Neural cell (in vitro differentiated cells): ENCODE measurements at regions not wholly inside any gene's neighbourhood (a gene's known extent, or its start where the extent isn't known, plus 50 kb on each side); places are given as distances from the start of the nearest gene placed in this dataset.

Source experiments
- H2AFZ ChIP-seq: fragments of 200-600, 300-800 bp; sonication (generic), shearing (Covaris generic); 2 replicates; pipeline ENCODE4 v1.6.0; 2014; ENCODE audit warnings: low read depth, mild to moderate bottlenecking, antibody characterized with exemption, low read length, moderate library complexity
- H3F3A ChIP-seq: fragments of 200-600 bp; shearing (Covaris generic); 2 replicates; pipeline ENCODE4 v1.6.1; 2016; ENCODE audit warnings: mild to moderate bottlenecking, moderate library complexity, mixed read lengths, antibody characterized with exemption, low read length; ENCODE audit not compliant: insufficient read depth, poor library complexity, severe bottlenecking
- H3K27ac ChIP-seq: fragments of 200-600, 300-800 bp; sonication (generic), shearing (Covaris generic); 2 replicates; pipeline ENCODE4 v1.5.1; 2014; ENCODE audit warnings: mild to moderate bottlenecking, low read length, moderate library complexity
- H3K27me3 ChIP-seq: fragments of 300-800, 200-600 bp; sonication (generic), shearing (Covaris generic); 2 replicates; pipeline ENCODE4 v1.6.0; 2014; ENCODE audit warnings: mild to moderate bottlenecking, low read depth, low read length, moderate library complexity; ENCODE audit not compliant: insufficient read depth
- H3K36me3 ChIP-seq: fragments of 300-800, 200-600 bp; sonication (generic), shearing (Covaris generic); 2 replicates; pipeline ENCODE4 v1.5.1; 2014; ENCODE audit warnings: mild to moderate bottlenecking, antibody characterized with exemption, low read length, moderate library complexity; ENCODE audit not compliant: insufficient read depth
- H3K4me2 ChIP-seq: fragments of 300-800, 200-600 bp; sonication (generic), shearing (Covaris generic); 2 replicates; pipeline ENCODE4 v1.6.0; 2014; ENCODE audit warnings: mild to moderate bottlenecking, low read length
- H3K4me3 ChIP-seq: fragments of 300-800, 200-600 bp; sonication (generic), shearing (Covaris generic); 2 replicates; pipeline ENCODE4 v1.5.1; 2014; ENCODE audit warnings: mild to moderate bottlenecking, low read length, moderate library complexity
- H3K79me2 ChIP-seq: fragments of 200-600 bp; shearing (Covaris generic); replicated peaks from 2 replicates; pipeline ENCODE4 v1.6.0; 2014; ENCODE audit warnings: mild to moderate bottlenecking, low read length, moderate library complexity; ENCODE audit not compliant: insufficient read depth
- H3K9ac ChIP-seq: fragments of 300-800, 200-600 bp; sonication (generic), shearing (Covaris generic); 2 replicates; pipeline ENCODE4 v1.6.1; 2016; ENCODE audit warnings: mild to moderate bottlenecking, low read length, mixed read lengths
- H3K9me2 ChIP-seq: fragments of 200-600 bp; shearing (Covaris generic); 2 replicates; pipeline ENCODE4 v1.6.1; 2016; ENCODE audit warnings: mild to moderate bottlenecking, low read length, mixed read lengths; ENCODE audit not compliant: insufficient read depth
- H3K9me3 ChIP-seq: fragments of 200-600, 300-800 bp; sonication (generic), shearing (Covaris generic); 2 replicates; pipeline ENCODE4 v1.6.1; 2016; ENCODE audit warnings: mild to moderate bottlenecking, mixed run types, low read length, moderate library complexity, mixed read lengths
- H4K20me1 ChIP-seq: fragments of 200-600 bp; shearing (Covaris generic); 2 replicates; pipeline ENCODE4 v1.6.1; 2016; ENCODE audit warnings: mild to moderate bottlenecking, mixed run types; ENCODE audit not compliant: insufficient read depth
- EP300 ChIP-seq: fragments of 450-650 bp; conservative IDR thresholded peaks from 2 replicates; pipeline ENCODE4 v1.6.1; 2014; ENCODE audit warnings: antibody characterized with exemption, mild to moderate bottlenecking, moderate library complexity; ENCODE audit not compliant: poor library complexity, severe bottlenecking
- EZH2 ChIP-seq: fragments of 200-600, 300-800 bp; shearing (Covaris generic), sonication (generic); IDR thresholded peaks from 2 replicates; pipeline ENCODE4 v1.6.1; 2014; ENCODE audit warnings: antibody characterized with exemption, low read length, borderline replicate concordance, mild to moderate bottlenecking; ENCODE audit not compliant: insufficient read depth, poor library complexity, severe bottlenecking
- MXI1 ChIP-seq: fragments of 450-650 bp; conservative IDR thresholded peaks from 2 replicates; pipeline ENCODE4 v1.6.1; 2014; ENCODE audit warnings: antibody characterized with exemption, mild to moderate bottlenecking; ENCODE audit not compliant: poor library complexity, severe bottlenecking
- POLR2AphosphoS5 ChIP-seq: IDR thresholded peaks from 2 replicates; pipeline ENCODE4 v1.6.1; 2012
- RAD21 ChIP-seq: fragments of 450-650 bp; conservative IDR thresholded peaks from 2 replicates; pipeline ENCODE4 v1.6.1; 2014; ENCODE audit warnings: antibody characterized with exemption, mild to moderate bottlenecking, moderate library complexity
- SMC3 ChIP-seq: fragments of 450-650 bp; conservative IDR thresholded peaks from 2 replicates; pipeline ENCODE4 v1.6.1; 2014; ENCODE audit warnings: antibody characterized with exemption, mild to moderate bottlenecking, moderate library complexity; ENCODE audit not compliant: poor library complexity
- TAF1 ChIP-seq: IDR thresholded peaks from 2 replicates; pipeline ENCODE4 v1.6.1; 2012; ENCODE audit warnings: low read depth
- TF ChIP-seq, protein P1 (sequence below): IDR thresholded peaks from 2 replicates; pipeline ENCODE4 v1.6.1; 2012; ENCODE audit warnings: borderline replicate concordance
- TF ChIP-seq, protein P2 (sequence below): fragments of 450-650 bp; IDR thresholded peaks from 2 replicates; pipeline ENCODE4 v1.5.1; 2014; ENCODE audit warnings: antibody characterized with exemption, mild to moderate bottlenecking, moderate library complexity; ENCODE audit not compliant: poor library complexity, severe bottlenecking

DNA sequence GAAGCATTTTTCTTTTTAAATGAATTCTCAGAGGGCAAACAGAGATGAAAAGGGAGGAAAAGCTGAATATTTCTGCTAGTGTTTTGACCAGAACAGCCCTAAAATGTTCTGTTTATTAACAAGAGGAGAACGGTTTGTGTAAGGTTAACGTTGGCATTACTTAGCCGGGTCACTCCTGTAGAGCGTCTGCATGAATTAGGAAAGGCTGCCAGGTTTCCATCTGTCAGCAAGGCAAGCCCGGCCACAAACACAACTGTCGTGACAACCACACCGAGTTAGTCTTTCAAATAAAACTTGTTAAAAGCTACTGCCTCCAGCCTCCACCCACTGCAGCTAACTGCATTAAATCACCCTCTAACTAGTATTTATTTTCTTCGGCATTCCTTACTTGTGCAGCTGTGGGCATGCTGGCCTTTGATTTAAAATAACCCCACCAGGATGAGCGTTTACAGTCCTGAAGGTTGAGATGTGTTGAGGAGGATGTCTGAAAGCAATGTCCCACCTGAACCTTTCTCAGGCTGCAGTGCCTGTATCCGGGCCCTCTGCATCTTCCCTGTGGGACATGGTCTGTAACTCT is 527.9 kb downstream of the FGF9 start:
- no peaks in the 10 kb centered on the region for H3K36me3 ChIP-seq
- H3K9me2 ChIP-seq: no peaks in the 10 kb centered on the region
- no peaks in the 10 kb centered on the region for H3K27me3 ChIP-seq
- no peak overlapping the region for H2AFZ ChIP-seq
- no peaks in the 10 kb centered on the region for H3F3A ChIP-seq
- TF ChIP-seq RAD21 (no peak), TAF1 (no peak), POLR2AphosphoS5 (no peak), SMC3 (no peak), MXI1 (no peak), EZH2 (no peak), EP300 (no peak)
- TF ChIP-seq, protein P1, sequence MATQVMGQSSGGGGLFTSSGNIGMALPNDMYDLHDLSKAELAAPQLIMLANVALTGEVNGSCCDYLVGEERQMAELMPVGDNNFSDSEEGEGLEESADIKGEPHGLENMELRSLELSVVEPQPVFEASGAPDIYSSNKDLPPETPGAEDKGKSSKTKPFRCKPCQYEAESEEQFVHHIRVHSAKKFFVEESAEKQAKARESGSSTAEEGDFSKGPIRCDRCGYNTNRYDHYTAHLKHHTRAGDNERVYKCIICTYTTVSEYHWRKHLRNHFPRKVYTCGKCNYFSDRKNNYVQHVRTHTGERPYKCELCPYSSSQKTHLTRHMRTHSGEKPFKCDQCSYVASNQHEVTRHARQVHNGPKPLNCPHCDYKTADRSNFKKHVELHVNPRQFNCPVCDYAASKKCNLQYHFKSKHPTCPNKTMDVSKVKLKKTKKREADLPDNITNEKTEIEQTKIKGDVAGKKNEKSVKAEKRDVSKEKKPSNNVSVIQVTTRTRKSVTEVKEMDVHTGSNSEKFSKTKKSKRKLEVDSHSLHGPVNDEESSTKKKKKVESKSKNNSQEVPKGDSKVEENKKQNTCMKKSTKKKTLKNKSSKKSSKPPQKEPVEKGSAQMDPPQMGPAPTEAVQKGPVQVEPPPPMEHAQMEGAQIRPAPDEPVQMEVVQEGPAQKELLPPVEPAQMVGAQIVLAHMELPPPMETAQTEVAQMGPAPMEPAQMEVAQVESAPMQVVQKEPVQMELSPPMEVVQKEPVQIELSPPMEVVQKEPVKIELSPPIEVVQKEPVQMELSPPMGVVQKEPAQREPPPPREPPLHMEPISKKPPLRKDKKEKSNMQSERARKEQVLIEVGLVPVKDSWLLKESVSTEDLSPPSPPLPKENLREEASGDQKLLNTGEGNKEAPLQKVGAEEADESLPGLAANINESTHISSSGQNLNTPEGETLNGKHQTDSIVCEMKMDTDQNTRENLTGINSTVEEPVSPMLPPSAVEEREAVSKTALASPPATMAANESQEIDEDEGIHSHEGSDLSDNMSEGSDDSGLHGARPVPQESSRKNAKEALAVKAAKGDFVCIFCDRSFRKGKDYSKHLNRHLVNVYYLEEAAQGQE: no peak
- TF ChIP-seq, protein P2, sequence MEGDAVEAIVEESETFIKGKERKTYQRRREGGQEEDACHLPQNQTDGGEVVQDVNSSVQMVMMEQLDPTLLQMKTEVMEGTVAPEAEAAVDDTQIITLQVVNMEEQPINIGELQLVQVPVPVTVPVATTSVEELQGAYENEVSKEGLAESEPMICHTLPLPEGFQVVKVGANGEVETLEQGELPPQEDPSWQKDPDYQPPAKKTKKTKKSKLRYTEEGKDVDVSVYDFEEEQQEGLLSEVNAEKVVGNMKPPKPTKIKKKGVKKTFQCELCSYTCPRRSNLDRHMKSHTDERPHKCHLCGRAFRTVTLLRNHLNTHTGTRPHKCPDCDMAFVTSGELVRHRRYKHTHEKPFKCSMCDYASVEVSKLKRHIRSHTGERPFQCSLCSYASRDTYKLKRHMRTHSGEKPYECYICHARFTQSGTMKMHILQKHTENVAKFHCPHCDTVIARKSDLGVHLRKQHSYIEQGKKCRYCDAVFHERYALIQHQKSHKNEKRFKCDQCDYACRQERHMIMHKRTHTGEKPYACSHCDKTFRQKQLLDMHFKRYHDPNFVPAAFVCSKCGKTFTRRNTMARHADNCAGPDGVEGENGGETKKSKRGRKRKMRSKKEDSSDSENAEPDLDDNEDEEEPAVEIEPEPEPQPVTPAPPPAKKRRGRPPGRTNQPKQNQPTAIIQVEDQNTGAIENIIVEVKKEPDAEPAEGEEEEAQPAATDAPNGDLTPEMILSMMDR: no peak
- H3K4me2 ChIP-seq: no peak overlapping the region
- H4K20me1 ChIP-seq: no peaks in the 10 kb centered on the region
- H3K27ac ChIP-seq: no peak overlapping the region
- no peak overlapping the region for H3K4me3 ChIP-seq
- no peaks in the 10 kb centered on the region for H3K79me2 ChIP-seq
- H3K9ac ChIP-seq: no peak overlapping the region
- no peaks in the 10 kb centered on the region for H3K9me3 ChIP-seq

DNA sequence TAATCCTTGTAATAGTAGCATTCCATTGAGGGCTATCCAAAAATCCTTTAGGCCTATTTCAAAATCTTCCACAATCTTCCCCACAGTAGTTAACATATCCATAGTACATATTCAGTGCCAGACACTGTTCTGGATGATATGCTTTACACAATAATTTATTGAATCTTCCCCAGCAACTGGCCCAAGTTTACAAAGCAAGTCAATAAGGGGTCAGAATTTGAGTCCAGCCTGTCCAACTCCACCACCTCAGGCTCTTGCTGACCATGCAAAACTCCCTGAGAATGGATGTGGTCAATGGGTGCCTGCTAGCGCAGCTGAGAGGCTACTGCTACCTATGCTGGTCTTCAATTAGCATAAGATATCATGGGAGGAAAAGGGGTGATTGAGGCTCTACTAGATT is 529.6 kb downstream of the FGF9 start:
- no peak overlapping the region for H3K9ac ChIP-seq
- H3K4me2 ChIP-seq: no peak overlapping the region
- no peaks in the 10 kb centered on the region for H3K36me3 ChIP-seq
- no peak overlapping the region for H3K4me3 ChIP-seq
- no peaks in the 10 kb centered on the region for H3K9me3 ChIP-seq
- no peaks in the 10 kb centered on the region for H3K9me2 ChIP-seq
- H3K27me3 ChIP-seq: no peaks in the 10 kb centered on the region
- H3K27ac ChIP-seq: no peak overlapping the region
- H2AFZ ChIP-seq: no peak overlapping the region
- TF ChIP-seq EZH2: no peak
- TF ChIP-seq, protein P2: no peak
- no peaks in the 10 kb centered on the region for H3K79me2 ChIP-seq
- no peaks in the 10 kb centered on the region for H3F3A ChIP-seq
- no peaks in the 10 kb centered on the region for H4K20me1 ChIP-seq
